ENCODE measurements at regions not wholly inside any gene's neighbourhood (a gene's known extent, or its start where the extent isn't known, plus 50 kb on each side); places are given as distances from the start of the nearest gene placed in this dataset.

DNA sequence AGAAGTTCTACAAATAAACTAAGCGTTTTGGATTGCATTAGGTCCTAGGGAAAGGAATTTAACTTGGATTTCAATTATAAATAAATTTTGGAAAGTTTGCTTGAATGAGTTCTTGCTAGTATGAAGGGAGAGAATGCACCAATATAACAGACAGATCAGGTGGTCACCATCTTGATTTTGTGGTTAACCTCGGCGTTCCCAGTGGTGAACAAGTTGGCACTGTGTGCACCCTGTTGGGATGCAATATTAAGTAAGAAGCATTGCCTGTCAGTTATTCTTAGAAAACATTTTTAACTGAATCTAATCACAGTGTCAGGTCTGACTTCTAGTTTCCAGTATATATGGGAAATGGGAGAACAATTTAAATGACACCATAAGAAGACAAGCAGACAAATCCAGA lies 673.4 kb downstream of the SLC4A3 start:
- H3K4me3 ChIP-seq (ENCODE audit: low read length): no peak overlapping the region
- WGBS (ENCODE audit: insufficient coverage, insufficient read length): no CpG with 5 or more reads among the region's 3 CpGs
- H3K36me3 ChIP-seq (ENCODE audit: control insufficient read depth, insufficient read depth, low read length): no peaks in the 10 kb centered on the region
- no peaks in the 10 kb centered on the region for H3K27me3 ChIP-seq (ENCODE audit: control insufficient read depth, insufficient read depth, low read length)
- no peak for DNase-seq (ENCODE audit: low read depth, low spot score)
- H3K27ac ChIP-seq (ENCODE audit: low read length): no peak overlapping the region
- no peaks in the 10 kb centered on the region for H3K4me1 ChIP-seq (ENCODE audit: control insufficient read depth, insufficient read depth, low read length)
- no peaks in the 10 kb centered on the region for H3K9me3 ChIP-seq (ENCODE audit: control insufficient read depth, insufficient read depth, low read length)

DNA sequence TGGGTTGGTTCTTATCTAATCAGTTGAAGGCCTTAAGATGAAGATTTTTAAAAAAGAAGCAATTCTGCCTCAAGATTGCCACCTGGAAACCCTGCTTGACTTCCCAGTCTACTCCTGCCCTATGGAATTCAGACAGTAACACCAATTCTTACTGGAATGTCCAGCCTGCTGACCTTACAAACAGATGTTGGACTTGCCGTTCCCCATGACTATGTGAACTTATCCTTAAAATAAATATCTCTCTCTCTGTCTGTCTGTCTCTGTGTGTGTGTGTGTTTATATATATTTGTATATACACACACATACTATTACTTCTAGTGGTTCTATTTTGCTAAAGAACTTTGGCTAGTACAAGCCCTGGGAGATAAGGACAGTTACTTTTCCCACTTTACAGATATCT lies 675.3 kb downstream of the SLC4A3 start:
- WGBS (ENCODE audit: insufficient coverage, insufficient read length): no CpG with 5 or more reads among the region's 1 CpG
- H3K36me3 ChIP-seq (ENCODE audit: control insufficient read depth, insufficient read depth, low read length): no peaks in the 10 kb centered on the region
- H3K27ac ChIP-seq (ENCODE audit: low read length): no peak overlapping the region
- no peaks in the 10 kb centered on the region for H3K4me1 ChIP-seq (ENCODE audit: control insufficient read depth, insufficient read depth, low read length)
- no peaks in the 10 kb centered on the region for H3K9me3 ChIP-seq (ENCODE audit: control insufficient read depth, insufficient read depth, low read length)
- no peak for DNase-seq (ENCODE audit: low read depth, low spot score)
- H3K27me3 ChIP-seq (ENCODE audit: control insufficient read depth, insufficient read depth, low read length): no peaks in the 10 kb centered on the region
- H3K4me3 ChIP-seq (ENCODE audit: low read length): no peak overlapping the region

DNA sequence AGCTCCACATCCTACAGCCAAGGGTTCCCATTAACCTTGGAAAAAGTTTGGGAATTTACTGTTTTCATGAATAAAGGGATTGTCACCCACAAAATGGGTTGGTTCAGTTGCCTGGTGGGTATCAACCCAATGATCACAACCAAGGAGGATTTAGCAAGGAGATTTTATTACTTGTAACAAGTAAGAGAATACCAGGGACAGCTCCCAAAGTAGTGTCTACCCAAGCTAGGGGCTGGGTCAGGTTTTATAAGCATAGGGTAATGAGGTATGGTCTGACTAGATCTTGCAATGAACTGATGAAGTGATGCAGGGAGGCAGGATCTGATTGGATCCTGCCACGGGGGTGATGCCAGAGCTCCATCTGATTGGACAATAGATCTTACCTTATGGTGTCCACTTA lies 681.8 kb downstream of the SLC4A3 start:
- H3K36me3 ChIP-seq (ENCODE audit: control insufficient read depth, insufficient read depth, low read length): no peaks in the 10 kb centered on the region
- no peak overlapping the region for H3K27ac ChIP-seq (ENCODE audit: low read length)
- no peaks in the 10 kb centered on the region for H3K4me1 ChIP-seq (ENCODE audit: control insufficient read depth, insufficient read depth, low read length)
- no peaks in the 10 kb centered on the region for H3K27me3 ChIP-seq (ENCODE audit: control insufficient read depth, insufficient read depth, low read length)
- no CpG with 5 or more reads among the region's 1 CpG for WGBS (ENCODE audit: insufficient coverage, insufficient read length)
- no peak overlapping the region for H3K4me3 ChIP-seq (ENCODE audit: low read length)
- DNase-seq (ENCODE audit: low read depth, low spot score): no peak
- H3K9me3 ChIP-seq (ENCODE audit: control insufficient read depth, insufficient read depth, low read length): no peaks in the 10 kb centered on the region

DNA sequence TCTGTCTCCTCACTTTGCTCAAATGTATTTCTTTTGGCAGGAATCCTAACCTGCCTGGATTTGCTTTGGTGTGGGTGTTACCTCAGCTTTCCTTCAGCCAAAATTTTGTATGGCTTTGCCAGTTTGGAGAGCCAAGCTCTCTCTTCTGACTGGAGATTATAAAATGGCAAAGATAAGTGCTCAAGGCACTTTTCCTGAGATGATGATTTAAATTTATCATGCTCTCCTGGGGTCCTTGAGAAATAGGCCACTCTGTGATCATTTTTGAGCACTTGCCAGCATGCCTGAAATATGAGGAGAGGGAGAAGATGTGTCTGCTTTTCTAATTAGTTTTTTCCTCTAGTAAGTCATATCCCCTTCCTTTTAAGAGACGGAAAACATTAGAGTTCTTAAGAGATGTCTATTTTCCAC lies 683.0 kb downstream of the SLC4A3 start:
- no peaks in the 10 kb centered on the region for H3K36me3 ChIP-seq (ENCODE audit: control insufficient read depth, insufficient read depth, low read length)
- H3K4me3 ChIP-seq (ENCODE audit: low read length): no peak overlapping the region
- no peak overlapping the region for H3K27ac ChIP-seq (ENCODE audit: low read length)
- no peak for DNase-seq (ENCODE audit: low read depth, low spot score)
- WGBS (ENCODE audit: insufficient coverage, insufficient read length): no CpG with 5 or more reads among the region's 1 CpG
- no peaks in the 10 kb centered on the region for H3K9me3 ChIP-seq (ENCODE audit: control insufficient read depth, insufficient read depth, low read length)
- no peaks in the 10 kb centered on the region for H3K27me3 ChIP-seq (ENCODE audit: control insufficient read depth, insufficient read depth, low read length)
- no peaks in the 10 kb centered on the region for H3K4me1 ChIP-seq (ENCODE audit: control insufficient read depth, insufficient read depth, low read length)

DNA sequence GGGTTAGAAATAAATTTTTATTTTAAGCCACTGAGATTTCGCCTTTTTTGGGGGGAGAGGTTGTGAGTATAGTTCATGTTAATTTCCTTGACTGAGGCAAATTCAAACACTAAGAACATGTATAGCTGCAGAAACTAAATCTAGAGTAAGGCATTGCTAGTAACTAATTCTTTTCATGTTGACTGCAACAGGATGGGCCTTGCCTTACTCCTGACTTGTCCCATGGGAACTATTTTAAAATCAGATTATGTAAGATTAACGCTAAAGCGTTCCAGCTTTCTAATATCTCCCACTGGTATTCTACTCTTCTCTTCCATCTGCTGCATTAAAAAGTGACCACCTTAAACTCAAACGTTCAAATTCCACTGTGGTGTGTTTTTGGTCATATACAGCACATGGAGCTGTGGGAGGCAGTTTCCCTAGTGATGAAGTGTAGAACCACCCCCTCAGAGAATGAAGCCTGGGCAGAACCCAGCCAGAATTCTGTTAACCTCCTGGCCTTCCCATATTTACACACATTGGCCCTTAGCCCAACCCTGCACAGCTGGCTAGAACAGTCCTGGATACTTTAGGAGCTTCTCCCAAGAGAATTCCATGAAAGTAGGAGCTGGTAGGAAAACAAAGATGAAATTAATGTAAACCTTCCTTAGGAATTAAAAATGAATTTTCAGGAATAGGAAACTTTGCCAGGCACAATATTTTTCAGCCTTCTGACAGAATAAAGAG lies 687.8 kb downstream of the SLC4A3 start:
- Histone ChIP-seq H3K4me3 (ENCODE audit: low read length) (no peak overlapping the region), H3K27me3 (ENCODE audit: control insufficient read depth, insufficient read depth, low read length) (no peaks in the 10 kb centered on the region), H3K27ac (ENCODE audit: low read length) (no peak overlapping the region), H3K9me3 (ENCODE audit: control insufficient read depth, insufficient read depth, low read length) (no peaks in the 10 kb centered on the region), H3K36me3 (ENCODE audit: control insufficient read depth, insufficient read depth, low read length) (no peaks in the 10 kb centered on the region), H3K4me1 (ENCODE audit: control insufficient read depth, insufficient read depth, low read length) (no peaks in the 10 kb centered on the region)
- DNase-seq (ENCODE audit: low read depth, low spot score): no peak
- no CpG with 5 or more reads among the region's 4 CpGs for WGBS (ENCODE audit: insufficient coverage, insufficient read length)

DNA sequence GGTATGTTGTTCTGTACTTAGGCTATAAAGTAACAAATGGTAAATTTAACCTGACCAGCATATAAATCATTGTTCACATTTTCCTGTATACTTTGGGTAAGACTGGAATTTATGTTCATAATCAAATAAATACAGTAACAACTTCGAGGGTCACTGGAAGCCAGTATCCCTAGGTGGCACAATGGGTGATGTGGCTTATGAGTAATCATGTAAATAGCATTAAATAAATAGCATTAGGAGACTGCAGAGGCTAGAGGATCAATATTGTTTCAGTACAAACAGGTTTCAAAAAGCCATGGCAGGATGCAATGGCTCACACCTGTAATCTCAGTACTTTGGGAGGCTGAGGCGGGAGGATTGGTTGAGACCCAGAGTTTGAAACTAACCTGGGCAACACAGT lies 690.6 kb downstream of the SLC4A3 start:
- DNase-seq (ENCODE audit: low read depth, low spot score): no peak
- no CpG with 5 or more reads among the region's 2 CpGs for WGBS (ENCODE audit: insufficient coverage, insufficient read length)

DNA sequence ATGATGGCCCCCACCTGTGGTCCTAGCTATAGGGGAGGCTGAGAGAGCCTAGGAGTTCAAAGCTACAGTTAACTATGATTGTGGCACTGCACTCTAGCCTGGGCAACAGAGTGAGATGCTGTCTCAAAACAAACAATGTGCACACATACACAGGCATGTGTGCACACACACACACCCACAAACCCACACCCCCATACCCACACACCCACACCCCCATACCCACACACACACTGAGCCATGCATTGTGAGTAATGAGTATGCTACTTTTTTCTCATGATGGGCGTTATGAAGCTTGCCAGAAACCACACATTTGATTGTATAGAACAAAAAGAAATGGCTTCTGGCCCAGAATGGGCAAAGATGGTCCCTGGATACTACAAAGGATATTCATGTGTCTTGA lies 691.1 kb downstream of the SLC4A3 start:
- no peaks in the 10 kb centered on the region for H3K9me3 ChIP-seq (ENCODE audit: control insufficient read depth, insufficient read depth, low read length)
- no peaks in the 10 kb centered on the region for H3K4me1 ChIP-seq (ENCODE audit: control insufficient read depth, insufficient read depth, low read length)
- no peaks in the 10 kb centered on the region for H3K36me3 ChIP-seq (ENCODE audit: control insufficient read depth, insufficient read depth, low read length)
- no peak overlapping the region for H3K27ac ChIP-seq (ENCODE audit: low read length)
- DNase-seq (ENCODE audit: low read depth, low spot score): no peak
- no peaks in the 10 kb centered on the region for H3K27me3 ChIP-seq (ENCODE audit: control insufficient read depth, insufficient read depth, low read length)
- H3K4me3 ChIP-seq (ENCODE audit: low read length): no peak overlapping the region
- WGBS (ENCODE audit: insufficient coverage, insufficient read length): no CpG with 5 or more reads among the region's 1 CpG

More for the DNA sequence above, 690.6 kb downstream of the SLC4A3 start:
- H3K4me3 ChIP-seq (ENCODE audit: low read length): no peak overlapping the region
- H3K36me3 ChIP-seq (ENCODE audit: control insufficient read depth, insufficient read depth, low read length): no peaks in the 10 kb centered on the region
- no peaks in the 10 kb centered on the region for H3K9me3 ChIP-seq (ENCODE audit: control insufficient read depth, insufficient read depth, low read length)
- no peak overlapping the region for H3K27ac ChIP-seq (ENCODE audit: low read length)
- no peaks in the 10 kb centered on the region for H3K4me1 ChIP-seq (ENCODE audit: control insufficient read depth, insufficient read depth, low read length)
- no peaks in the 10 kb centered on the region for H3K27me3 ChIP-seq (ENCODE audit: control insufficient read depth, insufficient read depth, low read length)

DNA sequence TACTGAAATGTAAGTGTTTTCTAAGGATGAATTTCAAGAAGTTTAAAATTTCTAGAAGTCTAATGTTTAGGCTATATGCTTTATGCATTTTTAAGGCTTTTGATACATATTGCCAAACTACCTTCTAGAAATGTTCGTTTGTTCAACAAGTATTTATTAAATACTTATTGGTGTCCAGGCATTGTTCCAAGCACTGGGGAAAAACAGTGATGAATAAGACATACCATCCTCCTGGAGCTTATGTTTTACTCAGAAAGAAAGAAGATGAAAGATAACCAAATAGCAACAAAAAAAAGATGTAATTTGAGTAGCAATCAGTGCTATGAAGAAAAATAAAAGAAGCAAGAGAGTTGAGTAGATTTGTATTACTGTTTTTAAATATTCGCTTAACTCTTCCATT lies 692.9 kb downstream of the SLC4A3 start:
- Histone ChIP-seq H3K27me3 (ENCODE audit: control insufficient read depth, insufficient read depth, low read length) (no peaks in the 10 kb centered on the region), H3K27ac (ENCODE audit: low read length) (no peak overlapping the region), H3K4me1 (ENCODE audit: control insufficient read depth, insufficient read depth, low read length) (no peaks in the 10 kb centered on the region), H3K9me3 (ENCODE audit: control insufficient read depth, insufficient read depth, low read length) (no peaks in the 10 kb centered on the region), H3K36me3 (ENCODE audit: control insufficient read depth, insufficient read depth, low read length) (no peaks in the 10 kb centered on the region), H3K4me3 (ENCODE audit: low read length) (no peak overlapping the region)
- DNase-seq (ENCODE audit: low read depth, low spot score): no peak
- no CpG with 5 or more reads among the region's 2 CpGs for WGBS (ENCODE audit: insufficient coverage, insufficient read length)

DNA sequence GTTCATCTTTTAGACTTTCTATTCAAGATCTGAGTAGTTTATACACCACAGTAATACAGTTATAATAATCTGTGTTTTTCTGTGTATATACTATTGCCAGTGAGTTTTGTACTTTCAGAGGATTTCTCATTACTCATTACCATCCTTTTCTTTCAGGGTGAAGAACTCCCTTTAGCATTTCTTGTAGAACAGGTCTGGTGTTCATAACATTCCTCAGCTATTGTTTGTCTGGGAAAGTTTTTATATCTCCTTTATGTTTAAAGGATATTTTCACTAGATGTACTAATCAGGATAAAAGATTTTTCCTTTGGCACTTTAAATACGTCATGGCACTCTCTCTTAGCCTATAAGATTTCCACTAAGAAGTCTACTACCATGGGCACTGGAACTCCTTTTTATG lies 705.5 kb downstream of the SLC4A3 start:
- Histone ChIP-seq H3K9me3 (ENCODE audit: control insufficient read depth, insufficient read depth, low read length) (no peaks in the 10 kb centered on the region), H3K4me1 (ENCODE audit: control insufficient read depth, insufficient read depth, low read length) (no peaks in the 10 kb centered on the region), H3K36me3 (ENCODE audit: control insufficient read depth, insufficient read depth, low read length) (no peaks in the 10 kb centered on the region), H3K27me3 (ENCODE audit: control insufficient read depth, insufficient read depth, low read length) (no peaks in the 10 kb centered on the region), H3K27ac (ENCODE audit: low read length) (no peak overlapping the region), H3K4me3 (ENCODE audit: low read length) (no peak overlapping the region)
- no peak for DNase-seq (ENCODE audit: low read depth, low spot score)
- no CpG with 5 or more reads among the region's 1 CpG for WGBS (ENCODE audit: insufficient coverage, insufficient read length)

DNA sequence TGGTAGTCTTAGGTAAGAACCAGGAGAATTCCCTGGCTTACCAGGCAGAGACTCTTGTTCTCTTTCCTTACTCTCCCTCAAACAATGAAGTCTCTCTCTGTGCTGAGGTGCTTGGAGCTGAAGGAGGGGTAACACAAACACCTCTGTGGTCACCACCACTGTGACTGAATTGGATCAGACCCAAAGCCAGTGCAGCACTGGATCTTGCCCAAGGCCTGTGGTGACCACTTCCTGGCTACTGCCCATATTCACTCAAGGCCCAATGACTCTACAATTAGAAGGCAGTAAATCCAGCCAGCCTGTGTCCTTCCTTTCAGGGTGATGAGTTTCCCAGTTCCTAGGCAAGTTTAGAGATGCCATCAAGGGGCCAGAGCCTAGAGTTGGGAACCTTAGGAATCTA lies 706.8 kb downstream of the SLC4A3 start:
- Histone ChIP-seq H3K9me3 (ENCODE audit: control insufficient read depth, insufficient read depth, low read length) (no peaks in the 10 kb centered on the region), H3K27ac (ENCODE audit: low read length) (no peak overlapping the region), H3K36me3 (ENCODE audit: control insufficient read depth, insufficient read depth, low read length) (no peaks in the 10 kb centered on the region), H3K4me3 (ENCODE audit: low read length) (no peak overlapping the region), H3K27me3 (ENCODE audit: control insufficient read depth, insufficient read depth, low read length) (no peaks in the 10 kb centered on the region), H3K4me1 (ENCODE audit: control insufficient read depth, insufficient read depth, low read length) (no peaks in the 10 kb centered on the region)
- DNase-seq (ENCODE audit: low read depth, low spot score): no peak

DNA sequence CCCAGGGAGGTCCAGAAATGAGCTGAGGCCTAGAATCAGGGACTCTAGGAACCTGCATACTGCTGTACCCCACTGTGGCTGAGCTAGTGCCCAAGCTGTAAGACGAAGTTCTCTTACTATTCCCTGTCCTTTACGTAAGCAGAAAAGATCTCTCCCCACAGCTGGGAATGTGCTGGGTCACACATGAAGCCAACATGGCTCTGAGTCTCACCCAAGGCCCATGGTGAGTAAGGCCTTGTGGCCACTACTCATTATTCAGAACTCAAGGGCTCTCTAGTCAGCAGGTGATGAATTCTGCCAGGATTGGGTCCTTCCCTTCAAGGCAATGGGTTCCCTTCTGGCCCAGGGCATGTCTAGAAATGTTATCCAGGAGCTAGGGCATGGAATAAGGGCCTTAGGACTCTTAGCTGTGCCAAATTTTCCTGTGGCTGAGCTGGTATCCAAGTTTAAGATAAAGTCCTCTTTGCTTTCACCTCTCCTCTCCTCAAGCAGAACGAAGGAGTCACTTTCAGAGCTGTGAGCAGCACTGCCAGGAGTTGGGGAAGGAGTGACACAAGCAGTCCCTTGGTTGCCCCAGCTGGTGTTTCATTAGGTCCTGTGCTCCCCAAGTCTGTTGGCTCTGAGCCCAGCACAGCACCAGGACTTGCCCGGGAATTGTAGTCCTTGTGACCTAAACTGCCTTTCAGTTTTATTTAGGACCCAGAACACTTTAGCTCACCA lies 707.6 kb downstream of the SLC4A3 start:
- no peaks in the 10 kb centered on the region for H3K36me3 ChIP-seq (ENCODE audit: control insufficient read depth, insufficient read depth, low read length)
- H3K4me3 ChIP-seq (ENCODE audit: low read length): no peak overlapping the region
- no peak for DNase-seq (ENCODE audit: low read depth, low spot score)
- H3K9me3 ChIP-seq (ENCODE audit: control insufficient read depth, insufficient read depth, low read length): no peaks in the 10 kb centered on the region
- H3K27me3 ChIP-seq (ENCODE audit: control insufficient read depth, insufficient read depth, low read length): no peaks in the 10 kb centered on the region
- no peak overlapping the region for H3K27ac ChIP-seq (ENCODE audit: low read length)
- no CpG with 5 or more reads among the region's 4 CpGs for WGBS (ENCODE audit: insufficient coverage, insufficient read length)
- H3K4me1 ChIP-seq (ENCODE audit: control insufficient read depth, insufficient read depth, low read length): no peaks in the 10 kb centered on the region
